Rectal smooth muscle tissue (tissue), 1 donor: ENCODE measurements at regions not wholly inside any gene's neighbourhood (a gene's known extent, or its start where the extent isn't known, plus 50 kb on each side); places are given as distances from the start of the nearest gene placed in this dataset.
"Not testable (repeated sequence)": the region's sequence is repeated elsewhere in the genome, so short reads cannot be mapped to it uniquely, and the experiment has no call there.

ENCODE experiments used
- H3K27ac ChIP-seq: one replicate; pipeline ENCODE4 v1.7.0; 2013; ENCODE audit warnings: low read depth, low read length, inconsistent platforms
- H3K27me3 ChIP-seq: one replicate; pipeline ENCODE4 v1.7.0; 2013; ENCODE audit warnings: low read length; ENCODE audit not compliant: control insufficient read depth, insufficient read depth
- H3K36me3 ChIP-seq: one replicate; pipeline ENCODE4 v1.7.0; 2013; ENCODE audit warnings: low read length; ENCODE audit not compliant: control insufficient read depth, insufficient read depth
- H3K4me1 ChIP-seq: one replicate; pipeline ENCODE4 v1.7.0; 2013; ENCODE audit warnings: low read length; ENCODE audit not compliant: control insufficient read depth, insufficient read depth
- H3K4me3 ChIP-seq: one replicate; pipeline ENCODE4 v1.7.0; 2013; ENCODE audit warnings: low read length
- H3K9ac ChIP-seq: one replicate; pipeline ENCODE4 v1.7.0; 2013; ENCODE audit warnings: low read length

GRCh38 chr10:59432207-59432900, 70.0 kb upstream of the FAM13C start:
- H3K4me1 ChIP-seq = no peaks in the 10 kb centered on the region
- H3K27me3 ChIP-seq = no peaks in the 10 kb centered on the region
- no peak overlapping the region for H3K4me3 ChIP-seq
- H3K27ac ChIP-seq = no peak overlapping the region
- H3K9ac ChIP-seq = no peak overlapping the region
- H3K36me3 ChIP-seq = no peaks in the 10 kb centered on the region

DNA sequence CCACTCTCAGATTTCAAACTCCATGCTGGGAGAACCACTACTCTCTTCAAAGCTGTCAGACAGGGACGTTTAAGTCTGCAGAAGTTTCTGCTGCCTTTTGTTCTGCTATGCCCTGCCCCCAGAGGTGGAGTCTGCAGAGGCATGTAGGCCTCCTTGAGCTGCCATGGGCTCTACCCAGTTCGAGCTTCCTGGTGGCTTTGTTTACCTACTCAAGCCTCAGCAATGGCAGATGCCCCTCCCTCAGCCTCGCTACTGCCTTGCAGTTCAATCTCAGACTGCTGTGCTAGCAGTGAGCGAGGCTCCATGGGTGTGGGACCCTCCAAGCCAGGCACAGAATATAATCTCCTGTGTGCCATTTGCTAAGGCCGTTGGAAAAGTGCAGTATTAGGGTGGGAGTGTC, 51.4 kb upstream of the FAM13C start:
- H3K27ac ChIP-seq, H3K36me3 ChIP-seq, H3K9ac ChIP-seq, H3K27me3 ChIP-seq, H3K4me1 ChIP-seq, H3K4me3 ChIP-seq: not testable (repeated sequence)
